Loucy (cell line): ENCODE measurements at regions not wholly inside any gene's neighbourhood (a gene's known extent, or its start where the extent isn't known, plus 50 kb on each side); places are given as distances from the start of the nearest gene placed in this dataset.
"Not testable (repeated sequence)": the region's sequence is repeated elsewhere in the genome, so short reads cannot be mapped to it uniquely, and the experiment has no call there.

ENCODE experiments used
- EZH2phosphoT487 ChIP-seq: fragments of 200-600 bp; IDR thresholded peaks from 2 replicates; pipeline ENCODE4 v1.6.1; 2018; ENCODE audit warnings: antibody characterized with exemption, mild to moderate bottlenecking, moderate library complexity, borderline replicate concordance
- TF ChIP-seq, protein P1 (sequence below): fragments of 200-600 bp; sonication (generic); conservative IDR thresholded peaks from 2 replicates; pipeline ENCODE4 v1.5.1; 2014; ENCODE audit warnings: mild to moderate bottlenecking, antibody characterized with exemption, low read length

DNA sequence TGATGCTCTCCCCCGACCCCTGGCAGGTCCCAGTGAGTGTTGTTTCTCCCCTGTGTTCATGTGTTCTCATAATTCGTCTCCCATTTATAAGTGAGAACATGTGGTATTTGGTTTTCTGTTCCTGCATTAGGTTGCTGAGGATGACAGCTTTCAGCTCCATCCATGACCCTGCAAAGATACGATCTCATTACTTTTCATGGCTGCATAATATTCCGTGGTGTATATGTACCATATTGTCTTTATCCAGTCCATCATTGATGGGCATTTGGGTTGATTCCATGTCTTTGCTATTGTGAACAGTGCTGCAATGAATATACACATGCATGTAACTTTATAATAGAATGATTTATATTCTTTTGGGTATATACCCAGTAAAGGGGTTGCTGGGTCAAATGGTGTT is 321.5 kb downstream of the EMP1 start:
- TF ChIP-seq, protein P1, sequence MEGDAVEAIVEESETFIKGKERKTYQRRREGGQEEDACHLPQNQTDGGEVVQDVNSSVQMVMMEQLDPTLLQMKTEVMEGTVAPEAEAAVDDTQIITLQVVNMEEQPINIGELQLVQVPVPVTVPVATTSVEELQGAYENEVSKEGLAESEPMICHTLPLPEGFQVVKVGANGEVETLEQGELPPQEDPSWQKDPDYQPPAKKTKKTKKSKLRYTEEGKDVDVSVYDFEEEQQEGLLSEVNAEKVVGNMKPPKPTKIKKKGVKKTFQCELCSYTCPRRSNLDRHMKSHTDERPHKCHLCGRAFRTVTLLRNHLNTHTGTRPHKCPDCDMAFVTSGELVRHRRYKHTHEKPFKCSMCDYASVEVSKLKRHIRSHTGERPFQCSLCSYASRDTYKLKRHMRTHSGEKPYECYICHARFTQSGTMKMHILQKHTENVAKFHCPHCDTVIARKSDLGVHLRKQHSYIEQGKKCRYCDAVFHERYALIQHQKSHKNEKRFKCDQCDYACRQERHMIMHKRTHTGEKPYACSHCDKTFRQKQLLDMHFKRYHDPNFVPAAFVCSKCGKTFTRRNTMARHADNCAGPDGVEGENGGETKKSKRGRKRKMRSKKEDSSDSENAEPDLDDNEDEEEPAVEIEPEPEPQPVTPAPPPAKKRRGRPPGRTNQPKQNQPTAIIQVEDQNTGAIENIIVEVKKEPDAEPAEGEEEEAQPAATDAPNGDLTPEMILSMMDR = not testable (repeated sequence)
- not testable (repeated sequence) for TF ChIP-seq EZH2phosphoT487
